Endodermal cell (in vitro differentiated cells): ENCODE measurements at regions not wholly inside any gene's neighbourhood (a gene's known extent, or its start where the extent isn't known, plus 50 kb on each side); places are given as distances from the start of the nearest gene placed in this dataset.

ENCODE experiments used
- DNase-seq: peaks from one replicate; pipeline ENCODE4 v3.0.0-alpha.2; 2017
- H3K27ac ChIP-seq: 2 replicates; pipeline ENCODE4 v1.5.1; 2013; ENCODE audit warnings: mild to moderate bottlenecking, low read depth, low read length, moderate library complexity
- H3K27me3 ChIP-seq: 2 replicates; pipeline ENCODE4 v1.6.1; 2013; ENCODE audit warnings: mild to moderate bottlenecking, low read length, moderate library complexity; ENCODE audit not compliant: insufficient read depth, control insufficient read depth, poor library complexity, severe bottlenecking
- H3K36me3 ChIP-seq: 2 replicates; pipeline ENCODE4 v1.7.0; 2013; ENCODE audit warnings: mild to moderate bottlenecking, low read length, moderate library complexity; ENCODE audit not compliant: control insufficient read depth, insufficient read depth
- H3K4me1 ChIP-seq: one replicate; pipeline ENCODE4 v1.7.0; 2013; ENCODE audit warnings: low read length; ENCODE audit not compliant: control insufficient read depth, insufficient read depth
- H3K4me3 ChIP-seq: 2 replicates; pipeline ENCODE4 v1.5.1; 2013; ENCODE audit warnings: mild to moderate bottlenecking, low read length, moderate library complexity
- H3K9ac ChIP-seq: 2 replicates; pipeline ENCODE4 v1.6.1; 2013; ENCODE audit warnings: mild to moderate bottlenecking, low read length, moderate library complexity; ENCODE audit not compliant: poor library complexity, severe bottlenecking; ENCODE audit errors: extremely low read depth
- H3K9me3 ChIP-seq: 2 replicates; pipeline ENCODE4 v1.6.1; 2013; ENCODE audit warnings: mild to moderate bottlenecking, low read length, moderate library complexity; ENCODE audit not compliant: control insufficient read depth
- H3K27ac Mint-ChIP-seq: 2 replicates; pipeline ENCODE4 v1.8.0; 2020; ENCODE audit warnings: mixed read lengths
- H3K27me3 Mint-ChIP-seq: 2 replicates; pipeline ENCODE4 v1.8.0; 2021; ENCODE audit warnings: mild to moderate bottlenecking, mixed read lengths; ENCODE audit not compliant: insufficient read depth
- H3K36me3 Mint-ChIP-seq: 2 replicates; pipeline ENCODE4 v1.8.0; 2020; ENCODE audit warnings: low read depth, mixed read lengths
- H3K4me1 Mint-ChIP-seq: 2 replicates; pipeline ENCODE4 v1.8.0; 2020; ENCODE audit warnings: mixed read lengths
- H3K4me3 Mint-ChIP-seq: 2 replicates; pipeline ENCODE4 v1.8.0; 2020; ENCODE audit warnings: mild to moderate bottlenecking, moderate library complexity, mixed read lengths
- H3K9me3 Mint-ChIP-seq: 2 replicates; pipeline ENCODE4 v1.8.0; 2020; ENCODE audit warnings: mild to moderate bottlenecking, mixed read lengths
- CTCF ChIP-seq: fragments of 200-600 bp; sonication (generic); conservative IDR thresholded peaks from 2 replicates; pipeline ENCODE4 v1.5.0; 2021; ENCODE audit warnings: antibody characterized with exemption, mild to moderate bottlenecking
- WGBS, 2 experiments: methylation state at CpG; one replicate each; pipeline versions ENCODE4 v1.1.5 to v1.1.7; 2013; ENCODE audit warnings: missing lambda C conversion rate in 2 of 2, mixed read lengths in 1 of 2; ENCODE audit not compliant: insufficient coverage in 1 of 2, insufficient read length in 1 of 2; 5-methylcytosine and 5-hydroxymethylcytosine counted together

GRCh38 chr13:34167347-34167746, 349.4 kb downstream of the RFC3 start:
- Mint-ChIP-seq H3K36me3 (no peaks in the 10 kb centered on the region), H3K9me3 (no peaks in the 10 kb centered on the region)
- WGBS, 2 experiments = 40 to 61% methylated on average over 1 of the region's 2 CpGs

GRCh38 chr13:34172048-34172447, 354.1 kb downstream of the RFC3 start:
- Mint-ChIP-seq H3K27me3 (no peaks in the 10 kb centered on the region), H3K9me3 (no peaks in the 10 kb centered on the region), H3K4me3 (no peak overlapping the region), H3K27ac (no peak overlapping the region), H3K36me3 (no peaks in the 10 kb centered on the region), H3K4me1 (no peaks in the 10 kb centered on the region)
- no peak overlapping the region for H3K4me3 ChIP-seq
- no peaks in the 10 kb centered on the region for H3K9me3 ChIP-seq
- no peak for TF ChIP-seq CTCF
- H3K27me3 ChIP-seq = no peaks in the 10 kb centered on the region
- H3K9ac ChIP-seq = no peak overlapping the region
- H3K4me1 ChIP-seq = no peaks in the 10 kb centered on the region
- H3K36me3 ChIP-seq = no peaks in the 10 kb centered on the region
- no peak overlapping the region for H3K27ac ChIP-seq
- no peak for DNase-seq

More at GRCh38 chr13:34167347-34167746, 349.4 kb downstream of the RFC3 start:
- Histone ChIP-seq H3K36me3 (no peaks in the 10 kb centered on the region), H3K27me3 (no peaks in the 10 kb centered on the region), H3K4me1 (no peaks in the 10 kb centered on the region), H3K27ac (no peak overlapping the region), H3K9ac (no peak overlapping the region), H3K4me3 (no peak overlapping the region), H3K9me3 (no peaks in the 10 kb centered on the region)
- Mint-ChIP-seq H3K4me3 (no peak overlapping the region), H3K27ac (no peak overlapping the region), H3K27me3 (no peaks in the 10 kb centered on the region), H3K4me1 (peaks cover 11% of the 10 kb centered on the region)
- no peak for TF ChIP-seq CTCF
- DNase-seq = no peak

- no peak overlapping the region for H3K4me3 Mint-ChIP-seq
- peaks cover 5% of the 10 kb centered on the region for H3K4me1 ChIP-seq
- WGBS, 2 experiments = 80 to 89% methylated on average over 1 to 2 of the region's 2 CpGs
- no peak overlapping the region for H3K9ac ChIP-seq
- no peaks in the 10 kb centered on the region for H3K9me3 Mint-ChIP-seq
- H3K27ac ChIP-seq = no peak overlapping the region
- no peaks in the 10 kb centered on the region for H3K36me3 ChIP-seq
- H3K27ac Mint-ChIP-seq = no peak overlapping the region
- H3K4me3 ChIP-seq = no peak overlapping the region
- H3K4me1 Mint-ChIP-seq = peaks cover 11% of the 10 kb centered on the region
- no peak for TF ChIP-seq CTCF
- no peaks in the 10 kb centered on the region for H3K27me3 Mint-ChIP-seq
- no peaks in the 10 kb centered on the region for H3K27me3 ChIP-seq
- no peaks in the 10 kb centered on the region for H3K36me3 Mint-ChIP-seq
- H3K9me3 ChIP-seq = no peaks in the 10 kb centered on the region
- no peak for DNase-seq
These were observed 356.8 kb downstream of the RFC3 start for GRCh38 chr13:34174671-34175145.
